Panc1 (cell line): ENCODE measurements at regions not wholly inside any gene's neighbourhood (a gene's known extent, or its start where the extent isn't known, plus 50 kb on each side); places are given as distances from the start of the nearest gene placed in this dataset.
"Not testable (repeated sequence)": the region's sequence is repeated elsewhere in the genome, so short reads cannot be mapped to it uniquely, and the experiment has no call there.

ENCODE experiments used
- ATAC-seq: fragments of 200-7000 bp; cut with Tn5 transposase; 2 replicates; pipeline ENCODE4 v1.9.1; 2020; ENCODE audit warnings: mild to moderate bottlenecking, moderate library complexity
- BruUV-seq: library from RNA; stranded (reverse); fragments of 400-500 nt; replicated peaks from 2 replicates; lab custom pipeline; 2021; lab: Mats Ljungman, UMichigan
- CTCF ChIA-PET: fragments of 300-600 bp; sonication (Branson Sonifier 250); formaldehyde crosslinking; loops from one replicate; lab custom pipeline; 2022; ENCODE audit warnings: antibody characterized with exemption; lab: Charles Lee
- POLR2A ChIA-PET: fragments of 300-600 bp; sonication (Branson Sonifier 250); formaldehyde crosslinking; loops from one replicate; lab custom pipeline; 2022; ENCODE audit warnings: antibody characterized with exemption; lab: Charles Lee
- DNase-seq: peaks from one replicate; pipeline ENCODE4 v3.0.0-alpha.2; 2010; ENCODE audit warnings: low read depth, low spot score
- H3K27ac ChIP-seq: 2 replicates; pipeline ENCODE4 v1.5.1; 2011; ENCODE audit warnings: mild to moderate bottlenecking, low read length, inconsistent platforms
- H3K27me3 ChIP-seq: fragments of 200-500 bp; sonication (Bioruptor generic); 2 replicates; pipeline ENCODE4 v1.6.0; 2014; ENCODE audit warnings: low read length, inconsistent platforms; ENCODE audit not compliant: control insufficient read depth, insufficient read depth
- H3K36me3 ChIP-seq: fragments of 200-500 bp; sonication (Bioruptor generic); 2 replicates; pipeline ENCODE4 v1.5.1; 2014; ENCODE audit warnings: inconsistent platforms, mild to moderate bottlenecking, low read length, moderate library complexity; ENCODE audit not compliant: control insufficient read depth, insufficient read depth
- H3K4me1 ChIP-seq: 2 replicates; pipeline ENCODE4 v1.5.1; 2011; ENCODE audit warnings: inconsistent platforms, mild to moderate bottlenecking, low read length, moderate library complexity; ENCODE audit not compliant: control insufficient read depth, insufficient read depth
- H3K4me3 ChIP-seq, 2 experiments: 2 replicates each; pipeline ENCODE4 v1.5.1; 2011 to 2012; ENCODE audit warnings: low read depth in 2 of 2, low read length in 2 of 2, mild to moderate bottlenecking in 2 of 2, inconsistent platforms in 1 of 2, moderate library complexity in 1 of 2
- H3K9me3 ChIP-seq: fragments of 200-500 bp; sonication (Bioruptor generic); 2 replicates; pipeline ENCODE4 v1.5.1; 2014; ENCODE audit warnings: low read depth, mild to moderate bottlenecking, inconsistent platforms, low read length, moderate library complexity; ENCODE audit not compliant: control insufficient read depth, insufficient read depth
- POLR2AphosphoS5 ChIP-seq: IDR thresholded peaks from 2 replicates; pipeline ENCODE4 v1.6.1; 2012; ENCODE audit warnings: mild to moderate bottlenecking, low read depth, low read length, moderate library complexity
- SIN3A ChIP-seq: IDR thresholded peaks from 2 replicates; pipeline ENCODE4 v1.6.1; 2012; ENCODE audit warnings: low read depth, mild to moderate bottlenecking, low read length, moderate library complexity, borderline replicate concordance; ENCODE audit not compliant: insufficient read depth
- TCF7L2 ChIP-seq: IDR thresholded peaks from 2 replicates; pipeline ENCODE4 v1.6.1; 2011; ENCODE audit warnings: mild to moderate bottlenecking, low read depth, low read length, inconsistent platforms
- in situ Hi-C: cut with HindIII; loops from 2 replicates; pipeline ENCODE4 v1.10.0; 2016; ENCODE audit warnings: low sequenced_read_pairs, low pct_unique_long_range_greater_than_20kb
- intact Hi-C: fragments of 100-400 bp; cut with micrococcal nuclease; formaldehyde crosslinking; loops from one replicate; pipeline ENCODE4 v1.10.0; 2022; ENCODE audit not compliant: unreplicated experiment
- TF ChIP-seq, protein P1 (sequence below): fragments of 450-650 bp; IDR thresholded peaks from 2 replicates; pipeline ENCODE4 v1.5.1; 2017; ENCODE audit warnings: mild to moderate bottlenecking
- TF ChIP-seq, protein P2 (sequence below), 2 experiments: IDR thresholded peaks; 2 replicates each; pipeline ENCODE4 v1.6.1; 2011 to 2012; ENCODE audit warnings: low read depth in 2 of 2, control low read depth in 1 of 2, low read length in 1 of 2, mild to moderate bottlenecking in 1 of 2, moderate library complexity in 1 of 2; ENCODE audit not compliant: insufficient read depth in 1 of 2

DNA sequence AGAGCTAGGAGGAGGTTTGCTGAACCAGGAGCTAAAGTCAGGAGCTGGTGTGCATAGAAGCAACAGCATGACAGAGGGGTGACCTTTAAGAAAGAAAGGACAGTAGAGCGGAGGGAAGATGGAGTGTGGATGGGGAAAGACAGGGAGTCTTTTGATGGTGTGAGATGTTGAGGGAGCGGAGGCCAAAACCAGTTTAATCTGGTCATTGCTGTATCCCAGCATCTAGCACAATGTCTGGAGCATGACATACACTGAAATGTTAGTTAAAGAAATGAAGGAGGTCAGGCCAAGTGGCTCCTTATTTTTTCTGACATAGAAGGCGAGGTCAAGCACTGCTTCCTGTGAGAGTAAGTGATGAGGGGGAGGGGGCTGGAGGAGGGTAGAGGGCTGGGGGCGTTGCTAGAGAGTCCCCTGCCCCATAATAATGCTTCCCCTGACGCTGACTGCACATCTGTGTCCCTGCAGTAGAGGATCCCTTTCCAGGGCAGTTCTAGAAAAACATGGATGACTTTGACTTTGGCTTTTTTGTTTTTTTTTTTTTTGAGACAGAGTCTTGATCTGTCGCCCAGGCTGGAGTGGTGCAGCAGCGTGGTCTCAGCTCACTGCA lies 70.2 kb downstream of the ZNF467 start:
- H3K4me1 ChIP-seq = no peaks in the 10 kb centered on the region
- CTCF ChIA-PET = no interaction called here
- H3K36me3 ChIP-seq = no peaks in the 10 kb centered on the region
- no peaks in the 10 kb centered on the region; the same call in 1 of the 2 replicates for H3K9me3 ChIP-seq
- POLR2A ChIA-PET = no interaction called here
- DNase-seq (no peak), ATAC-seq (no peak)
- in situ Hi-C loops (no loop called here), intact Hi-C loops (no loop called here)
- no TSS peak for BruUV-seq
- TF ChIP-seq, protein P1, sequence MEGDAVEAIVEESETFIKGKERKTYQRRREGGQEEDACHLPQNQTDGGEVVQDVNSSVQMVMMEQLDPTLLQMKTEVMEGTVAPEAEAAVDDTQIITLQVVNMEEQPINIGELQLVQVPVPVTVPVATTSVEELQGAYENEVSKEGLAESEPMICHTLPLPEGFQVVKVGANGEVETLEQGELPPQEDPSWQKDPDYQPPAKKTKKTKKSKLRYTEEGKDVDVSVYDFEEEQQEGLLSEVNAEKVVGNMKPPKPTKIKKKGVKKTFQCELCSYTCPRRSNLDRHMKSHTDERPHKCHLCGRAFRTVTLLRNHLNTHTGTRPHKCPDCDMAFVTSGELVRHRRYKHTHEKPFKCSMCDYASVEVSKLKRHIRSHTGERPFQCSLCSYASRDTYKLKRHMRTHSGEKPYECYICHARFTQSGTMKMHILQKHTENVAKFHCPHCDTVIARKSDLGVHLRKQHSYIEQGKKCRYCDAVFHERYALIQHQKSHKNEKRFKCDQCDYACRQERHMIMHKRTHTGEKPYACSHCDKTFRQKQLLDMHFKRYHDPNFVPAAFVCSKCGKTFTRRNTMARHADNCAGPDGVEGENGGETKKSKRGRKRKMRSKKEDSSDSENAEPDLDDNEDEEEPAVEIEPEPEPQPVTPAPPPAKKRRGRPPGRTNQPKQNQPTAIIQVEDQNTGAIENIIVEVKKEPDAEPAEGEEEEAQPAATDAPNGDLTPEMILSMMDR = no peak
- TF ChIP-seq SIN3A = no peak
- TF ChIP-seq POLR2AphosphoS5 = no peak
- TF ChIP-seq, protein P2, sequence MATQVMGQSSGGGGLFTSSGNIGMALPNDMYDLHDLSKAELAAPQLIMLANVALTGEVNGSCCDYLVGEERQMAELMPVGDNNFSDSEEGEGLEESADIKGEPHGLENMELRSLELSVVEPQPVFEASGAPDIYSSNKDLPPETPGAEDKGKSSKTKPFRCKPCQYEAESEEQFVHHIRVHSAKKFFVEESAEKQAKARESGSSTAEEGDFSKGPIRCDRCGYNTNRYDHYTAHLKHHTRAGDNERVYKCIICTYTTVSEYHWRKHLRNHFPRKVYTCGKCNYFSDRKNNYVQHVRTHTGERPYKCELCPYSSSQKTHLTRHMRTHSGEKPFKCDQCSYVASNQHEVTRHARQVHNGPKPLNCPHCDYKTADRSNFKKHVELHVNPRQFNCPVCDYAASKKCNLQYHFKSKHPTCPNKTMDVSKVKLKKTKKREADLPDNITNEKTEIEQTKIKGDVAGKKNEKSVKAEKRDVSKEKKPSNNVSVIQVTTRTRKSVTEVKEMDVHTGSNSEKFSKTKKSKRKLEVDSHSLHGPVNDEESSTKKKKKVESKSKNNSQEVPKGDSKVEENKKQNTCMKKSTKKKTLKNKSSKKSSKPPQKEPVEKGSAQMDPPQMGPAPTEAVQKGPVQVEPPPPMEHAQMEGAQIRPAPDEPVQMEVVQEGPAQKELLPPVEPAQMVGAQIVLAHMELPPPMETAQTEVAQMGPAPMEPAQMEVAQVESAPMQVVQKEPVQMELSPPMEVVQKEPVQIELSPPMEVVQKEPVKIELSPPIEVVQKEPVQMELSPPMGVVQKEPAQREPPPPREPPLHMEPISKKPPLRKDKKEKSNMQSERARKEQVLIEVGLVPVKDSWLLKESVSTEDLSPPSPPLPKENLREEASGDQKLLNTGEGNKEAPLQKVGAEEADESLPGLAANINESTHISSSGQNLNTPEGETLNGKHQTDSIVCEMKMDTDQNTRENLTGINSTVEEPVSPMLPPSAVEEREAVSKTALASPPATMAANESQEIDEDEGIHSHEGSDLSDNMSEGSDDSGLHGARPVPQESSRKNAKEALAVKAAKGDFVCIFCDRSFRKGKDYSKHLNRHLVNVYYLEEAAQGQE (IDR thresholded peaks at IDR 0.05; ENCODE audit: insufficient read depth in 1 of 2, low read depth in 2 of 2, low read length in 1 of 2) = no peak
- TF ChIP-seq TCF7L2 = no peak
- H3K27me3 ChIP-seq = no peaks in the 10 kb centered on the region
- no peak overlapping the region for H3K27ac ChIP-seq
- no peak overlapping the region for H3K4me3 ChIP-seq

DNA sequence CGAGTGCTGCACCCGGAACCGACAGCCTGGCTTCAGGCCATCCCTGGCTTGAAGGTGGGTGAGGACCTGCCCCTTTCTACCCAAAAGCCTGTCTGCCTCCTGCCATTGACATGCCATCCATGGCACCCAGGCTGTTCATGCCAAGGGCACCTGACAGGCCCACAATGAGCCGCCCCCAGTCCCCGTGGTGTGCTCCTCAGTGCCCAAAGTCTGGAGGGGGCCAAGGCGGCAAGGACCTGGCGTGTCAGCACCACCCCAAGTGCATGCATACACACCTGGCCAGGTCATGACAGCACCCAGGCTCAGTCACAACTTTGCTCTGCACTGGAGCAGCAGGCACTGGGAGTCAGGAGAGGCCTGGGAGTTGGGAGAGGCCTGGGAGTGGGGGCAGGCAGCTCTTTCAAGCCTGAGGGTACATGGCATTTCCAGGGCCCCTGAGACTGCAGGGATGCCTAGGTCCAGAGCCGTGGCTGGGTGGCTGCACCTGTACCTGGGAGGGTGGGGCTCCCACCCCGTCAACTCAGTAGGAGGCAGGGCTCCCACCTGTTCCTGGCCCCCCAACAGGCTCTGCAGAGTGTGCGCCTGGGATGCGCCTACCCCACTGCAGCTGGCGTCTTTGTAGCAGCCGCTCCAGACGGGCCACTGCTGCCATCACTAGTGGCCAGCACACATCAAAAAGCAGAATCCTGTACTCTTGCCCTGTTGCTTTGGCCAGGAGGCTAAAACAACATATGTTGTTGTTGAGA lies 71.7 kb downstream of the ZNF467 start:
- intact Hi-C loops (no loop called here), in situ Hi-C loops (no loop called here)
- no TSS peak for BruUV-seq
- no peaks in the 10 kb centered on the region; the same call in 1 of the 2 replicates for H3K9me3 ChIP-seq
- no peak for TF ChIP-seq TCF7L2
- TF ChIP-seq, protein P2 (IDR thresholded peaks at IDR 0.05; ENCODE audit: insufficient read depth in 1 of 2, low read depth in 2 of 2, low read length in 1 of 2) = no peak
- TF ChIP-seq, protein P1 = no peak
- no peak for TF ChIP-seq SIN3A
- no peak for TF ChIP-seq POLR2AphosphoS5
- no peak overlapping the region for H3K27ac ChIP-seq
- no peaks in the 10 kb centered on the region for H3K36me3 ChIP-seq
- DNase-seq (no peak), ATAC-seq (no peak)
- H3K27me3 ChIP-seq = no peaks in the 10 kb centered on the region
- POLR2A ChIA-PET = no interaction called here
- no peak overlapping the region for H3K4me3 ChIP-seq
- no peaks in the 10 kb centered on the region for H3K4me1 ChIP-seq
- CTCF ChIA-PET = interaction anchor here (0.6 to 1.4 kb wide), 2 partner anchors 13 to 39 kb away, joined by 4 read pairs; no protein-coding TSS in a partner anchor

DNA sequence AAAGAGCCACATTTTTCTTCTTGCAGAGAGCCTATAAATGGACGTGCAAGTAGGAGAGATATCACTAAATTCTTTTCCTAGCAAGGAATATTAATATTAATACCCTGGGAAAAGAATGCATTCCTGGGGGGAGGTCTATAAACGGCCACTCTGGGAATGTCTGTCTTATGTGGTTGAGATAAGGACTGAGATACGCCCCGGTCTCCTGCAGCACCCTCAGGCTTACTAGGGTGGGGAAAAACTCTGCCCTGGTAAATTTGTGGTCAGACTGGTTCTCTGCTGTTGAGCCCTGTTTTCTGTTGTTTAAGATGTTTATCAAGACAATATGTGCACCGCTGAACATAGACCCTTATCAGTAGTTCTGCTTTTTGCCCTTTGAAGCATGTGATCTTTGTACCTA lies 75.6 kb downstream of the ZNF467 start:
- POLR2A ChIA-PET, H3K36me3 ChIP-seq, intact Hi-C loops, H3K27ac ChIP-seq, ATAC-seq, H3K9me3 ChIP-seq, H3K4me3 ChIP-seq, BruUV-seq, H3K27me3 ChIP-seq, DNase-seq, H3K4me1 ChIP-seq, in situ Hi-C loops: not testable (repeated sequence)
- CTCF ChIA-PET = interaction anchor here (0.5 kb wide), 1 partner anchor 479 kb away, joined by 3 read pairs; no protein-coding TSS in a partner anchor
